HCT116 (cell line): ENCODE measurements at regions not wholly inside any gene's neighbourhood (a gene's known extent, or its start where the extent isn't known, plus 50 kb on each side); places are given as distances from the start of the nearest gene placed in this dataset.

ENCODE experiments used
- CBX3 ChIP-seq: IDR thresholded peaks from 2 replicates; pipeline ENCODE4 v1.6.1; 2012; ENCODE audit warnings: low read depth
- CEBPB ChIP-seq: IDR thresholded peaks from 2 replicates; pipeline ENCODE4 v1.6.1; 2012; ENCODE audit warnings: low read depth
- FOSL1 ChIP-seq: IDR thresholded peaks from 2 replicates; pipeline ENCODE4 v1.6.1; 2012; ENCODE audit warnings: low read depth
- POLR2A ChIP-seq: IDR thresholded peaks from 2 replicates; pipeline ENCODE4 v1.7.0; 2011; ENCODE audit warnings: borderline replicate concordance; ENCODE audit not compliant: insufficient read depth, insufficient read length; ENCODE audit errors: extremely low read depth
- SP1 ChIP-seq: IDR thresholded peaks from 2 replicates; pipeline ENCODE4 v1.6.1; 2012; ENCODE audit warnings: low read depth
- SRF ChIP-seq: IDR thresholded peaks from 2 replicates; pipeline ENCODE4 v1.6.1; 2012; ENCODE audit warnings: low read depth
- YY1 ChIP-seq: IDR thresholded peaks from 2 replicates; pipeline ENCODE4 v1.6.1; 2011; ENCODE audit warnings: low read length, low read depth, moderate library complexity, mild to moderate bottlenecking; ENCODE audit not compliant: insufficient replicate concordance; ENCODE audit errors: extremely low read depth
- ZFX ChIP-seq: fragments of 450-650 bp; IDR thresholded peaks from 2 replicates; pipeline ENCODE4 v1.6.1; 2017
- ZNF274 ChIP-seq: fragments of 200-500 bp; sonication (Bioruptor generic); IDR thresholded peaks from 2 replicates; pipeline ENCODE4 v1.6.1; 2014; ENCODE audit warnings: mild to moderate bottlenecking, low read depth, low read length, inconsistent platforms
- TF ChIP-seq, protein P1 (sequence below), 3 experiments: fragments of 200-600 bp in 1 of 3; sonication (generic) in 1 of 3; IDR thresholded peaks in 2 of 3; conservative IDR thresholded peaks in 1 of 3; 2 replicates each; pipeline ENCODE4 v1.5.1; 2012 to 2017; ENCODE audit warnings: low read depth in 2 of 3, low read length in 2 of 3, antibody characterized with exemption in 1 of 3, borderline replicate concordance in 1 of 3, control low read depth in 1 of 3, mild to moderate bottlenecking in 1 of 3, mixed read lengths in 1 of 3, mixed run types in 1 of 3, moderate library complexity in 1 of 3; ENCODE audit not compliant: insufficient read depth in 1 of 3

DNA sequence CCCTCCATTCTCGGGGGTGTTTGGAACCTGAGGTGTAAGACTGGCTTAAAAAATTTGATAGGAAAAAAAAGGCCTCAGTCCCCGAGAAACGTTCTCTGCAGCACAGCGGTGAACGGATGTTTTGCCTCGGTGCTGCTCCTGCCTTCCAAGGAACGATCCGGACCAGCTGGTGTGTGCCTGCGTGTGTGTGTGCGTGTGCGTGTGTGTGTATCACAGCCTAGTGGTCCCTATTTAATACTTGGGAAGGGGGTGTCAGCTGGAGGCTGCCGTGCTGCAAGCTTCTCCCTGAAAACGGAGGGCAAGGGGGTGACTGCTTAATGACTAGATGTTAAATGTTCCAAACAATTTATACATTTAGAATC lies 76.9 kb downstream of the LHX2 start:
- no peak for TF ChIP-seq ZFX
- no peak for TF ChIP-seq SP1
- no peak for TF ChIP-seq FOSL1
- TF ChIP-seq, protein P1, sequence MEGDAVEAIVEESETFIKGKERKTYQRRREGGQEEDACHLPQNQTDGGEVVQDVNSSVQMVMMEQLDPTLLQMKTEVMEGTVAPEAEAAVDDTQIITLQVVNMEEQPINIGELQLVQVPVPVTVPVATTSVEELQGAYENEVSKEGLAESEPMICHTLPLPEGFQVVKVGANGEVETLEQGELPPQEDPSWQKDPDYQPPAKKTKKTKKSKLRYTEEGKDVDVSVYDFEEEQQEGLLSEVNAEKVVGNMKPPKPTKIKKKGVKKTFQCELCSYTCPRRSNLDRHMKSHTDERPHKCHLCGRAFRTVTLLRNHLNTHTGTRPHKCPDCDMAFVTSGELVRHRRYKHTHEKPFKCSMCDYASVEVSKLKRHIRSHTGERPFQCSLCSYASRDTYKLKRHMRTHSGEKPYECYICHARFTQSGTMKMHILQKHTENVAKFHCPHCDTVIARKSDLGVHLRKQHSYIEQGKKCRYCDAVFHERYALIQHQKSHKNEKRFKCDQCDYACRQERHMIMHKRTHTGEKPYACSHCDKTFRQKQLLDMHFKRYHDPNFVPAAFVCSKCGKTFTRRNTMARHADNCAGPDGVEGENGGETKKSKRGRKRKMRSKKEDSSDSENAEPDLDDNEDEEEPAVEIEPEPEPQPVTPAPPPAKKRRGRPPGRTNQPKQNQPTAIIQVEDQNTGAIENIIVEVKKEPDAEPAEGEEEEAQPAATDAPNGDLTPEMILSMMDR (IDR thresholded peaks at IDR 0.05 in 2 of 3, conservative IDR thresholded peaks at IDR 0.05 in 1 of 3; ENCODE audit: borderline replicate concordance in 1 of 3, insufficient read depth in 1 of 3, low read depth in 2 of 3, low read length in 2 of 3): no peak
- TF ChIP-seq CBX3: no peak
- no peak for TF ChIP-seq YY1
- TF ChIP-seq POLR2A: no peak
- no peak for TF ChIP-seq SRF
- TF ChIP-seq CEBPB: no peak
- no peak for TF ChIP-seq ZNF274
